ENCODE measurements at regions not wholly inside any gene's neighbourhood (a gene's known extent, or its start where the extent isn't known, plus 50 kb on each side); places are given as distances from the start of the nearest gene placed in this dataset.

- TF ChIP-seq CTCF (IDR thresholded peaks at IDR 0.05) (no peak), POLR2A (IDR thresholded peaks at IDR 0.05) (no peak)
These were observed 286.4 kb downstream of the PCNX1 start for GRCh38 chr14:71193663-71194062.

All from body of pancreas (tissue), 4 donors.